IPS DF 6.9 (cell line): ENCODE measurements at regions not wholly inside any gene's neighbourhood (a gene's known extent, or its start where the extent isn't known, plus 50 kb on each side); places are given as distances from the start of the nearest gene placed in this dataset.

Source experiments
- DNase-seq: peaks from one replicate; pipeline ENCODE4 v3.0.0-alpha.2; 2013; ENCODE audit warnings: low read depth, low spot score
- H3K27ac ChIP-seq: one replicate; pipeline ENCODE4 v1.5.1; 2013; ENCODE audit warnings: low read length, control low read depth
- H3K27me3 ChIP-seq: 2 replicates; pipeline ENCODE4 v1.6.1; 2013; ENCODE audit warnings: mild to moderate bottlenecking, low read length; ENCODE audit not compliant: control insufficient read depth, insufficient read depth
- H3K36me3 ChIP-seq: 2 replicates; pipeline ENCODE4 v1.6.1; 2013; ENCODE audit warnings: low read length; ENCODE audit not compliant: control insufficient read depth, insufficient read depth
- H3K4me1 ChIP-seq: 2 replicates; pipeline ENCODE4 v1.6.1; 2013; ENCODE audit warnings: low read length; ENCODE audit not compliant: control insufficient read depth, insufficient read depth
- H3K4me3 ChIP-seq: 2 replicates; pipeline ENCODE4 v1.5.1; 2013; ENCODE audit warnings: mild to moderate bottlenecking, low read length
- H3K9me3 ChIP-seq: 2 replicates; pipeline ENCODE4 v1.6.1; 2013; ENCODE audit warnings: low read length, inconsistent platforms; ENCODE audit not compliant: control insufficient read depth, insufficient read depth
- WGBS: extraction: QIAGEN DNeasy Blood & Tissue Kit; methylation state at CpG from one replicate; pipeline ENCODE4 v1.1.7; 2013; ENCODE audit warnings: mixed read lengths, missing lambda C conversion rate; ENCODE audit not compliant: insufficient read length, insufficient coverage; 5-methylcytosine and 5-hydroxymethylcytosine counted together

DNA sequence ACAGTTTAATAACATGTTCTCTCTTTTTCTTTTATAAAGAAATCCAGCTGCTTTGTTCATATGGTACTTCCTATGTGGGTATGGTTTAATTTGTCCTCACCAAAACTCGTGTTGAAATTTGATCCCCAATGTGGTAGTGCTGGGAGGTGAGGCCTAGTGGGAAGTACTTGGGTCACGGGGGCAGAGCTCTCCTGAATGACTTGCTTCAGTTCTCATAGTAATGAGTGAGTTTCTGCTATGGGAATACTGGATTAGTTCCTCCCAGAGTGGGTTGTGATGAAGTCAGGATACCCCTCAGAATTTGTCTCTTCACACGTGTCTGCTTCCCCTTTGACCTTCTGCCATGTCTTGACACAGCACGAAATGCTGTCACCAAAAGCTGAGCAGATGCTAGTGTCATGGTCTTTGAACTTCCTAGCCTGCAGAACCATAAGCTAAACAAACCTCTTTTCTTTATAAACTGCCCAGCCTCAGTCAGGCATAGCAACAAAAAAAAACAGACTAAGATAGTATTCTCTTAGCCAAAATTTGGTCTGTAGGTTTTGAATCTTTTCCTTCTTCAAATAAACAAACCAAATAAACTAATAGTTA is 87.8 kb upstream of the HS3ST5 start:
- Histone ChIP-seq H3K9me3 (no peaks in the 10 kb centered on the region), H3K27ac (no peak overlapping the region), H3K36me3 (no peaks in the 10 kb centered on the region), H3K4me1 (no peaks in the 10 kb centered on the region), H3K27me3 (no peaks in the 10 kb centered on the region), H3K4me3 (no peak overlapping the region)
- no peak for DNase-seq
- no CpG with 5 or more reads among the region's 4 CpGs for whole genome bisulfite sequencing

DNA sequence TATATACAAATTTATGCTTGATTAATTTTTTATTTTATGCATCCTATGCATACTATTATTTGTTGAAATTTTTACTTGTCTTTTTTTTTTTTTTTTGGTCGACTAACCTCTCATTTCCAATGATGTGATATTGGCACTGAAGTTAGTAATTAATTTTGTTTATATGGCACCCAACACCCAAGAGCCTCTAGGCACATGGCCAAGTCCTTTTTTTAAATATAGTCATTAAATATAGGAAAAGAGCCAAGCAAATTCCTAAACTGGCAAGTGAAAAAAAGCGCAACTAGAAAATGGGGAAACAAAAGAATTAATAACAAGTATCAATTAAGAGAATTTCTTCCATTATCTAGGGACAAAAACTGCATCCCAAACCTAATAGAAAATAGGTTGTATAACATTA is 85.5 kb upstream of the HS3ST5 start:
- Histone ChIP-seq H3K27me3 (no peaks in the 10 kb centered on the region), H3K27ac (no peak overlapping the region), H3K4me1 (no peaks in the 10 kb centered on the region), H3K4me3 (no peak overlapping the region), H3K36me3 (no peaks in the 10 kb centered on the region), H3K9me3 (no peaks in the 10 kb centered on the region)
- WGBS = no CpG with 5 or more reads among the region's 2 CpGs
- DNase-seq = no peak

- H3K9me3 ChIP-seq = no peaks in the 10 kb centered on the region
- peak; percentile 43 for DNase-seq
- no peak overlapping the region for H3K4me3 ChIP-seq
- no peaks in the 10 kb centered on the region for H3K27me3 ChIP-seq
- peak overlapping the region; percentile 96 for H3K27ac ChIP-seq
- H3K36me3 ChIP-seq = no peaks in the 10 kb centered on the region; the same call in 1 of the 2 replicates
- peaks cover 3% of the 10 kb centered on the region; the same call in 1 of the 2 replicates for H3K4me1 ChIP-seq
Measured at GRCh38 chr6:114421199-114421598, 78.4 kb upstream of the HS3ST5 start.

- no peaks in the 10 kb centered on the region for H3K27me3 ChIP-seq
- no peak for DNase-seq
- H3K4me1 ChIP-seq = peaks cover 3% of the 10 kb centered on the region; the same call in 1 of the 2 replicates
- no CpG with 5 or more reads among the region's 2 CpGs for WGBS
- no peak overlapping the region for H3K4me3 ChIP-seq
- H3K36me3 ChIP-seq = no peaks in the 10 kb centered on the region; the same call in 1 of the 2 replicates
- H3K9me3 ChIP-seq = no peaks in the 10 kb centered on the region
- no peak overlapping the region for H3K27ac ChIP-seq
Measured at GRCh38 chr6:114419175-114419574, 76.4 kb upstream of the HS3ST5 start.

GRCh38 chr6:114418304-114418972 is 75.6 kb upstream of the HS3ST5 start:
- Histone ChIP-seq H3K4me1 (peaks cover 3% of the 10 kb centered on the region; the same call in 1 of the 2 replicates), H3K9me3 (no peaks in the 10 kb centered on the region), H3K4me3 (no peak overlapping the region), H3K36me3 (no peaks in the 10 kb centered on the region; the same call in 1 of the 2 replicates), H3K27ac (no peak overlapping the region), H3K27me3 (no peaks in the 10 kb centered on the region)
- DNase-seq = no peak
- no CpG with 5 or more reads among the region's 5 CpGs for WGBS

GRCh38 chr6:114407426-114408035 is 64.7 kb upstream of the HS3ST5 start:
- Histone ChIP-seq H3K9me3 (no peaks in the 10 kb centered on the region), H3K4me1 (no peaks in the 10 kb centered on the region; the same call in 1 of the 2 replicates)
- WGBS = no CpG with 5 or more reads among the region's 6 CpGs

GRCh38 chr6:114404339-114404955 is 61.6 kb upstream of the HS3ST5 start:
- Histone ChIP-seq H3K27ac (no peak overlapping the region), H3K27me3 (no peaks in the 10 kb centered on the region), H3K4me3 (no peak overlapping the region), H3K4me1 (peaks cover 2% of the 10 kb centered on the region; the same call in 1 of the 2 replicates), H3K36me3 (no peaks in the 10 kb centered on the region), H3K9me3 (no peaks in the 10 kb centered on the region)
- no peak for DNase-seq
- no CpG with 5 or more reads among the region's 1 CpG for WGBS

More at GRCh38 chr6:114407426-114408035, 64.7 kb upstream of the HS3ST5 start:
- Histone ChIP-seq H3K27me3 (no peaks in the 10 kb centered on the region), H3K27ac (no peak overlapping the region), H3K4me3 (no peak overlapping the region), H3K36me3 (no peaks in the 10 kb centered on the region)
- DNase-seq = no peak

- DNase-seq = no peak
- H3K36me3 ChIP-seq = no peaks in the 10 kb centered on the region
- no CpG with 5 or more reads among the region's 1 CpG for WGBS
- H3K27ac ChIP-seq = no peak overlapping the region
- H3K9me3 ChIP-seq = no peaks in the 10 kb centered on the region
- no peaks in the 10 kb centered on the region for H3K27me3 ChIP-seq
- peaks cover 2% of the 10 kb centered on the region; the same call in 1 of the 2 replicates for H3K4me1 ChIP-seq
- no peak overlapping the region for H3K4me3 ChIP-seq
Measured at GRCh38 chr6:114403858-114404257, 61.0 kb upstream of the HS3ST5 start.

DNA sequence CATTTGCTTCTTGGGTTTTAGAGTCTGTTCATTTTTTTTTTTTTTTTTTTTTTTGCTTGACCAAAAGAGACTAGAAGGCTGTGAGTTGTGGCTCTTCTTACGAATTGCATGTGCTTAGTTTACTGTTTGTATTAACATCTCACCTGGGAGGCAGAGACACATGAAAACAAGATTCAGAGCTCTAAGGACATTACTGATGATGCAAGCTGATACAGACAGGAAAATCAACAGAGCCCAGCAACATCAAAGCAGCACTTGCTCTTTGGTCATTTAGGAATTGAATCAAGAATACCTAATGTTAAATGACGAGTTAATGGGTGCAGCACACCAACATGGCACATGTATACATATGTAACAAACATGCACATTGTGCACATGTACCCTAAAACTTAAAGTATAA is 55.7 kb upstream of the HS3ST5 start:
- no peak for DNase-seq
- Histone ChIP-seq H3K27me3 (no peaks in the 10 kb centered on the region), H3K4me1 (peaks cover 2% of the 10 kb centered on the region; the same call in 1 of the 2 replicates), H3K36me3 (no peaks in the 10 kb centered on the region), H3K27ac (no peak overlapping the region), H3K9me3 (no peaks in the 10 kb centered on the region), H3K4me3 (no peak overlapping the region)
- WGBS = no CpG with 5 or more reads among the region's 2 CpGs
